ENCODE measurements at regions not wholly inside any gene's neighbourhood (a gene's known extent, or its start where the extent isn't known, plus 50 kb on each side); places are given as distances from the start of the nearest gene placed in this dataset.
"Not testable (repeated sequence)": the region's sequence is repeated elsewhere in the genome, so short reads cannot be mapped to it uniquely, and the experiment has no call there.

DNA sequence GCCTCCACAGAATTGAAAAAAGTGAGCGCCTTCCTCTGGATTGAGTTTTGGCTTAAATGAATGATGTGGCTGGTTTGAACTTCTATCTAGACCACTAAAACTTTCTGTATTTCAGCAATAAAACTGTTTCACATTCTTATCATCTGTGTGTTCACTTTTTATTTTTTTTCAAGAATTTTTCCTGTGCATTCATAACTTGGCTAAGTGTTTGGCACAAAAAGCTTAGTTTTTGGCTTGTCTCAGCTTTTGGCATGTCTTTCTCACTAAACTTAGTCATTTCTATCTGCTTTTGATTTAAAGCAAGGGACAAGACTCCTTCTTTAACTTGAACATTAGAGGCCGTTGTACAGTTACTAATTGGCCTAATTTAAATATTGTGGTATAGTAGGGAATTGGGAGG is 1015.1 kb downstream of the EPHA7 start:
- DNase-seq (ENCODE audit: low read depth) = no peak

DNA sequence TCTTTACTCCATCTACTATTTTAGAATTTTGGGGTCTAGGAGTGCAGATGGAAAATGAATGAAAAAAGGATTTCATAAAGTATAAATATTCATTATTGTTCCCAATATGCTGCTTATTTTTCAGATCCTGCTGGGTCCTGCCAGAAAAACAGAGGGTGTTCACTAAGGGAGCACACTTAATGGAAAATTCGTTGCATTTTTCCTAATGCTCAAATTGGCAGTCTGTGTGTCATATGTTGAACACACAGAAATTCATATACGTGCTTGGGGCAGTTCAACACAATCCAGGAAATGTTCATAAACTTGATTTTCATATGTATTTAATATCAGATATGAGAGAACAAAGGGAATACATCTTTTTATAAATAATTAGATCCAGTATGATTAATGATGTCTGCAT is 1019.4 kb downstream of the EPHA7 start:
- no peak for DNase-seq (ENCODE audit: low read depth)

DNA sequence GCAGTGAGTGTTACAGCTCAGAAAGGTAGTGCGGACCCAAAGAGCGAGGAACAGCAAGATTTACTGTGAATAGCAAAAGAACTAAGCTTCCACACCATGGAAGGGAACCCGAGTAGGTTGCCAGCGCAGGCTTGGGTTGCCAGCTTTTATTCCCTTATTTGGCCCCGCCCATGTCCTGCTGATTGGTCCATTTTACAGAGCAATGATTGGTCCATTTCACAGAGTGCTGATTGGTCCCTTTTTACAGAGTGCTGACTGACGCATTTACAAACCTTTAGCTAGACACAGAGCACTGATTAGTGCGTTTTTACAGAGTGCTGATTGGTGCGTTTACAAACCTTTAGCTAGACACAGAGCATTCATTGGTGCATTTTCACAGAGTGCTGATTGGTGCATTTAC is 1030.7 kb downstream of the EPHA7 start:
- not testable (repeated sequence) for DNase-seq (ENCODE audit: low read depth)

DNA sequence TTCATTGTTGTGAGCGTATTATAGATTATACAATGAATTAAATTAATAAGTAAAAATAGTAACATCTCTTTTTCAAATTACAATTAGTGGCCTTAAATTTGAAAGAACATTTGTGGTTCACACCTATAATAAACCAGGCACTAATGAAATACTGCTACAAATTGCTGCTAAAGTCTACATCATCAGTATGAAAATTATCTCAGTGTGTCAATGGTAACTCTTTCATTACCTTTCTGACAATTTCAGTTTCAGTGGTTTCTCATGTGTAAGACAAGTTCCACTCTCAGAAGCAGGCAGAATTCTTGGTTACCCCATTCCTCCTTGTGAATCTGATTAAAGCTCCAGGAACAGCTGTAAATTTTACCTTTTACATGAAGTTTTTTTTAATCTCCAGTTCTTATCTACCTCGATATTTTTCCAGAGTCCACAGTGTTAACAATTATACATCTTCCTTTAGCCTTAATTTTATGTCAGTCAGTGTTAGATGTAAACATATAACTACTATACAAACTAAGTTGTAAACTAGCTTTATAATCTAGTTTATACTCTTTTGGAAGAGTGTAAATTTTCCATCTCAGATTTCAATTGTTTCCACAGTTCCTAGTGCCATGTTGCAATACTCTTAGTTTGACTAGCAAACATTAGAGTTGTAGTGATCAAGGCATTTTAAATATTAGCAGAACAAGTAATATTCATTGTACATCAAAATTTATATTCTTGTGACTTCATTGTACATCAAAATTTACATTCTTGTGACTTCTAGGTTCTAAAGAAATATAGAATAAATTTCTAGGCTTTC is 1038.4 kb downstream of the EPHA7 start:
- no peak for DNase-seq (ENCODE audit: low read depth)

DNA sequence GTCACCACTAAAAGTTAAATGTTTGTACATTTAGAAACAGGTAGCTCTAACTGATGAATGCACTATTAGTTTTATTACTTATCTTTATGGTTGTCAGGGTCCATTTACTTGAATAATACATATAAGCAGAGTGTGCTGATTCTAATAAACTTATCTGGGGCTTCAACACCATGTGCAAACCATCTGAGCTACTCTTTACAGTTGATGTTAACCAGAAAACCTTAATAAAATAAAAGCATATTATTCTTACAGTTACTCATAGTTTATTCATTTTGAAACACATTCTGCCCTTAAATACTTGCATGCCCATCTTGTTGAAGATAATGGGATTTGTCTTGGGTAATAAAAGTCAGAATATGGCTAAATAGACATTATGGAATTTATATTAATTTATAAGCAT is 1042.2 kb downstream of the EPHA7 start:
- no peak for DNase-seq (ENCODE audit: low read depth)

DNA sequence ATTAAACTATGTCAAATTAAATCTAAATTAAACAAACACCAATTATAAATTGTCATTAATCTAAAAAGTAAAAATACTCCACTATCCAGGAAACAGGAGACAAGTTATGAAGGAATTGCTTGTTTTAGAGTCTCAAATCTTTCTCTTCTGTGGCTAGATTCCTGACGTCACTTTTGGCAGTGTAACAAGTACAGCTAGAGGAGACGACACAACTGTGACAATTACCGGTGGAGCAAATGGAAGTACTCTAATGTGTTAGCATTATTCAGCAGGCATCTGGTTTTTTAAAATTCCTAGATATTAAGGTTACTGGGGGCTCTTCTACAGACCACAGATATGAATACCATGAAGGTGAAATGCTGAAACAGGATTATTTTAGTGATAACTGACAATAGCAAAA is 1042.7 kb downstream of the EPHA7 start:
- DNase-seq (ENCODE audit: low read depth) = peak; percentile 19

DNA sequence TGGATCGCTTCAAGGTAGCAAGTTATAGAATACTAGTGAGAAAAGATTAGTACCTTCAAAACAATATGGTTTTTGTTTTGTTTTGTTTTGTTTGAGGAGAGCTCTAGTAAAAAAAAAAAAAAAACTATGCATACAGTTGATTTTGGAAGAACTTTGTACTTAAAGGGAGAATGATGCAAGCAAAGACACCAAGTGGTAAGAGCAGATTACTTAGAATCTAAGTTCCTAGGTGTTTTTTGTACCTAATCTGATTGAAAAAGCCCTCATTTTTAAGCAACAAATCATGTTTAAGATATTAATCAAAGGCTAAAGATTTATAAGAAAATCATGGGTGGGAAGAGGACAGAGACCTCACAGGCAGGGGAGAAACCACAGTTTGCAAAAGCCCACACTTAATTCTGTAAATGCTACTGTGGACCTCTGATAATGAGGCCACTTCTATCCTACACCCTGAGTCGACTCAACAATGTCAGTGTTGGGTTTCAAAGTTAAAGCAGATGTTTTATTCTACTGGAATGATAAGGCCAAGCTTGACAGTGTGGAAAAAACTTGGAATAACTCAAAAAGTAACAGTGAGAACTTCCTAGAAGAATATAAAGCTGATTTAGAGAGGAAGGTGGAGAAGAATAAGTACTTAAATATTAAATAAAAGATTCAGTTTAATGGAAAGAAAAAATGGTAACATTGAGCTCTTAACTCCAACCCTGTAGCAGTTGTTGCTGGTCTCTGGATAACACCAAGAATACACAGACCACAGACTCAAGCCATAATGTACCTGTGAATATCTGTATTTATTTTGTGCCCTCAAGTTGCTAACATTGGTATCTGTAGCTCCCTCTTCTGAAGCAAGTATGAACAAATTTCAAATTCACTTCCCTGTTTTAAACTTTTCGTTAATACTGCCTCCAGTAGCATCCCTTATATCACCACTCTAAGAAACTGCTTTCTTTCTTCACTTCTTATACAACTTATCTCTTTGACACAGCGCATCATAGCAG is 1047.8 kb downstream of the EPHA7 start:
- no peak for DNase-seq (ENCODE audit: low read depth)

DNA sequence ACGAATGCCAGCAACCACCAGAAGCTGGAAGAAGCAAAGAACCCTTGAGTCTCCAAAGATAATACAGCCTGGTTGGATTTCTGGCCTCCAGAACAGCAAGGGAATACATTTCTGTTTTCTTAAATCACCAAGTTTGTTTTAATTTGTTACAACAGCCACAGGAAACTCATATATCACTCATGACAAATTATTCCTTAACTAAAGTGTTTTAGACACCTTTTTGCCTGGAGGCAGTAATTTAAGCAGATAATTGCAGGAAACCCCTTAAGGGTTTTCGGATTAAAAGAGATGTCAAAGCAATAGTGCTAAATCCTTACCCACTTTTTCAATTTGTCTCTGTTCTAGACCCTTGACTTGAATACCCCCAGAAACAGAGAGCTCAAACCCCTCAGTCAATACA is 1050.0 kb downstream of the EPHA7 start:
- DNase-seq (ENCODE audit: low read depth) = no peak

DNA sequence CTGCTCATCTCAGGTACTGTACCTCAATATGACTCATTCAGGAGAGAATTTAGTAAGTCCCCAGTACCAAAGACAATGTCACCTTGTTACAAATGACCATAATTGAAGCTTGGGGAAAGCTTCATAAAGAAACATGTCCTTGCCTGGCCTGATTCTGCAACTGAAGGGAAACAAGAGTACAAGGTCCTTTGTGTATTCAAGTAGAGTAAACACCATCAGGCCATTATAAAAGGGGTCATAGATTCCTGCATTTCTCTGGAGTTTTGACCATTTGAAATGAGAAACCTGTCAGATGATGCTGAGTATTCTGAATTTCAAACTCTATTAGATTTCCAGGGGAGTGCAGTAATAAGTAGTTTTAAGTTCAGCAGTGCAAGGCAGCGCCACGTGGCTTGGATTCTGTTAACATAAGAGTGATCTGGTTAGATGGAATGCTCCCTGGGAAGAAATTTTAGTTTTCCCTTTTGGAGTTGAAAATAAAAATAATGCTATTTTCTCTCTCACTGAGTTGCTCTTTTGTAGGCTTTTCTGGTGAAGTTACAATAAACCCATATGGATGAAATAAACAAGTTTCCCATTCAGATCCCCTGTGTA is 1054.3 kb downstream of the EPHA7 start:
- peak; percentile 9 for DNase-seq (ENCODE audit: low read depth)

DNA sequence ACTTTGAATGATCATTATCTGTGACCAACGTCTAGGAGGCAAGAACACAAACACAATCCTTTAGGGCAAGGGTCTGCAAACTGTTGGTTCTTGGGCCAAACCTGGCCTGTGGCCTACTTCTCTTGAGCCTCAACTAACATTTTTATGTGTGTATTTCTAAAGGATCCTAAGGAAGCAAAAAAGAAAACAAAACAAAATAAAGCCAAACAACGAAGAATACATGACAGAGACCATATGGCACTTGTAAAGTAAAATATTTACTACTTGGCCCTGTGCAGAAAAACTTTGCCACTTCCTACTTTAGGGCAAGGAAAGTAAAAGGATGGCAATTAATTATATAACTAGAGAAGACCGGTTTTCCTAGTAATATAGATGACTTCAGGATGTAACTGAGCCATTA is 1056.2 kb downstream of the EPHA7 start:
- DNase-seq (ENCODE audit: low read depth) = no peak

DNA sequence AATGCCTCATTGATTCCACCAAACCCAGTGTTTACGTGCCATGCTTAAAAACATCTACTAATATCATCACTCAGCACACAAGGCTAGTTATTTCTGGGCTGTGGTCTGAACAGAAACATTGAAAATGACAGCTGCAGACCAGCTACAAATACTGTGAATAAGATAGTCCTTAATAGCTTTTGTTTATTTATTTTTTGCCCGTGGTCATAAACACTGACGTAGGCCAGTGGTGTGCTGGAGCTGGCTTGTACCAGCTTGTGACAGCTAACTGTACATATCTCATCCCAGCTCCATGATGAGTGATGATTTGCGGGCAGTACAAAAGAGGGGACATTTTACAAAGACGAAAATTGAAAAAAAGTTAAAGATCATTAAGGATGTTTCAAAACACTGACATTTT is 1057.0 kb downstream of the EPHA7 start:
- peak; percentile 76 for DNase-seq (ENCODE audit: low read depth)

DNA sequence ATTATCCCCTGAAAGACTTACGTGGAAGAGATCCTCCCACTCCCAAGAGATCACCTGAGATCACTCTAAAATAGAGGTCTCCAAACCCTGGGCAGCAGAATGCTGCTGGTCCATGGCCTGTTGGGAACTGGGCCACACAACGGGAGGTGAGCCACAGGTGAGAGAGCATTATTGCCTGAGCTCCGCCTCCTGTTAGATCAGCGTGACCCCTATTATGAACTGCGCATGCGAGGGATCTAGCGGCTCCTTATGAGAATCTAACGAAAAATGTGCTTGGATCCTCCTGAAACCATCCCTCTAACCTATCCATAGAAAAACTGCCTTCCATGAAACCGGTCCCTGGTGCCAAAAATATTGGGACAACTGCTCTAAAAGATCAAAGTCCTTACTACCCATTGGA is 1057.4 kb downstream of the EPHA7 start:
- no peak for DNase-seq (ENCODE audit: low read depth)

DNA sequence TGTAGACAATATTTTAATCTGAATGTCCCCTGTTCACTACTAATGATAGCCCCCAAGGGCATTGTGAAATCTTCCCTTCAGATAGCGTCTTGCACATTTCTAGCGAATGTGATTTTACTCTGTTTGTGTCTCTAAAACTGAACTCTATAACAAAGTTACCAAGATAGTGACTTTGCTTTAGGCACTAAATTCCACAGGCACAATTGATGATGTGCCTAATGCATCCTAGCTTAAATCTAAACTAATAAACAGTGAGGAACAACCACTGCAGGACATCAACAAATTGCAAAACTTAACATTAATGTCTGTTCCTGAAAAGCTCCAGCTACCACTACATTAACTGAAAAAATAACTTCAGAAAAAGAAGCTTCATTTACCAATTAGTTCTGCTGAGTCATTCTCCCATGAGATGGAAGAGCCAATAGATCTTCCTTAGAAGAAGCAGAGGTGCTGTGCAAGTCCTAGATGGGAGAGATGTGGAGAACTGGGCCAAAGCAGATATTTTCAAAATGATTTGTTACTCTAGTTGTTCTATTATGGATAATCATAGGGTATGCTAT is 1065.0 kb downstream of the EPHA7 start:
- peak; percentile 6 for DNase-seq (ENCODE audit: low read depth)

DNA sequence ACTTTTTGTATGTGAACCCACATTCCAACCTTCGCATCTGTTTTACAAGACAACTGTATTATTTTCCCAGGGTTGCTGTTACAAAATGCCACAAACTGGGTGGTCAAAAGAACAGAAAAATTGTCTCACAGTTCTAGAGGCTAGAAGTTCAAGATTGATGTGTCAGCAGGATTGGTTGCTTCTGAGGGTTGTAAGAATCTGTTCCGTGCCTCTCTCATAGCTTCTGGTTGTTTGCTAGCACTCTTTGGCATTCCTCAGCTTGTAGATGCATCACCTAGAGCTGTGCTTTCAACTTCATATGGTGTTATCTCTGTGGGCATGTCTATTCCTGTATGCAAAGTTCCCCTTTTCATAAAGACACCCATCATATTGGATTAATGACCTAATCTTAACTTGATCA is 1067.2 kb downstream of the EPHA7 start:
- DNase-seq (ENCODE audit: low read depth) = no peak

DNA sequence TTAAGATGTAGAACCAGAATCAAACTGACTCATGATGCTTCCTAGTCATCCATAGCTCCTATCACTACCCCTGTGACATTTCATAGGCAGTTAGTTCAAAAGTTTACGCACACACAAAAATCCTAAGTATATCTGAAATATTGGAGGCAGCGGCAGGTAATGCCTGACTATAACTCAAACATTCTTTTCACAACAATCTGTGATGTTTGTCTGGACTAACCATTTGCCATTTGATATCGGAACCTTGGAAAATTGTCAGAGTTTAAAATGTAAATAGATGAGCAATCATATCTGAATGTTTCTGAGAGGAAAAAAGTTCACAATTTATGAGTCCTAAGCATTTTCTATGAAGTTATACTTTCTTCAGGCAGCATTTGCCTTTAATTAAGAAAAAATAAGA is 1078.2 kb downstream of the EPHA7 start:
- DNase-seq (ENCODE audit: low read depth) = peak; percentile 23

DNA sequence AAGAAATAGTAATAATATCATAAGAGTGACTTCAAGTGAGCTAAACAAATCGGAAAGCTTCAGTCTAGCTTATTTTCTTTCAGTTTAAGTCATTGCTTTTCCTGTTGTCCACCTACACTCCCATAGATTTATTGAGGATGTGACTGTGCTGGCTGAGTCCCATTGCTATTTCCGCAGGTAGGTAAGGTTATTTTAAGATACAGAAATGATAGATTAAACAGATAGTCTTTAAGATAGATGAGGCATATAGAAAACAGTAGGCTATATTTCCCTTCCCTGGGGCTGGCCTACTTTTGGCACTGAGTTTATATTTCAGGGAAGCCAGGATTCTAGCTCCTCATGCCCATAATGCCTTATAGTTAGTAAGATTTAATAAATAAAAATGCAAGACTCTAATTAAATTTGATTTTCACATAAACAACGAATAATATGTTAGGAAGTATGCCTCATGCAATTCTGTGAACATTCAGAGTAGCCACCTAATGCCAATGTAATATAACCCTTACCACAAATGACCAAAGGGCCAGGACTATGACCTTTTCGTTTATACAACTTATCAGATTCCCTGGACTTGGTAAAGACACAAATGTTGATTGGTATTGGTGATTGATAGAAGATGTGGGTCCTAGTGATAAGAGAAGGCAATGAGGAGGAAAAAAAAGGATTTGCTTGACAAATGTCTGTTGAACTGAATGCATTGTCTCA is 1079.3 kb downstream of the EPHA7 start:
- DNase-seq (ENCODE audit: low read depth) = peak; percentile 31

DNA sequence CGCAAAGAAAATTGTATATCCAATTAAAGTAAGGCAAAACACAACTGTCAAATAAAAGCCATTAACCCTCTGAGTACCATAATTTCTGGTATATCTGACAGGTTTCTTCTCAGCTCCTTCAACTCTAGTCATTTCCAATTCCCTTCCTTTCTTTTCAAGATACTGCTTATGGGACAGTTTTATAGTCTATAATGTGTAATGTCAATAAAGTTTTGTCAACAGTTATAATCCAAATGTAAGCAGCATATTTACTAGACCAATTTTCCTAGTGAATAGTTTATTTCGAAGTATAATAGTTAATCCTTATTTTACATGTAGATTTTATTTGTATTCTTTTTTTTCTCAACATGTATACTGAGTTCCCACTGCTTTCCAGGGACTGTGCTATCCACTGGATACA is 1081.8 kb downstream of the EPHA7 start:
- DNase-seq (ENCODE audit: low read depth) = no peak

DNA sequence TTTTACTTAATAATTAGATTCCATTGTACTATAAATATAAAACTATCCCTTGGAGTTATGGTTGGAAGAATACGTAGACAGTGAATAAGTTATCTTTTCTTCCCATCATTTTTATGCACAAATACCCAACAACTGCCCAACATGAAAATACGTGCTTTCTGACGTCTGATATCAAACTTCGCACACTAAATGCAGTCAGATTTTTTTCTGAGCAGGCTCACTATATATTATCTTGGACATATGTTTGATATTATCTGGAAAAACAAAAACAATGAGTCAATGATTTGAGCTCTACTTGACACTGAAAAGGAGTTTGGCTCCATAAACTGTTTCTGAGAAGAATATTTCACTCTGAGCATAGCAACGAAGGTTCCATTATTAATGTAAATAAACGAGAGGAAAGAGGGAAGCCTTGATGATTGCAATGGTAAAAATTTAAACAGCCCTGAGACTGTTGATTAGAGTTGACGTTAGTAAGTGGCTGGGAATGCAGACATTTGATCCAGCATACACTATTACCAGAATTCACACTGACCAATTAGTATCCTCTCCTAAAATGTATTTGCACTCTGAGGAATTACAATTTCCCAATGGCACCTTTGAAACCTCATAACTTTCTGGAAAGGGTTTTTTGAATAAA is 1090.0 kb downstream of the EPHA7 start:
- no peak for DNase-seq (ENCODE audit: low read depth)

DNA sequence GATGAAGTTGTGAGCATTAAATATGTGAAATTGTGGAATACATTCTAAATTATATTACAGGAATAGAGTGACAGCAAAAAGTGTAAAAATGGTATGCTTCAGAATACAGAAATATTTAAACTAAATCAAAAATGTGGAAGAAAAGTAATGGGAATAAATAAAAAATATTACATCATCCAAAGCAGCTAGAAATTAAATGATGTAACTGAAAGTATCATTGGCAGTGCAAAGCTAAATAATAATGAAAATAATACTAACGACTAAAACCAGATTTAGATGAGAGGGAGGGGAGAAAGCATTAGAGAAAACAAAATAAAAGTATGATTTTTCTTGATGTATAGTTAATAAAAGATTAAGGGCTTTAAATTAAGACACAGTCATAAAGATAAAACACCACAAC is 1104.0 kb downstream of the EPHA7 start:
- no peak for DNase-seq (ENCODE audit: low read depth)

DNA sequence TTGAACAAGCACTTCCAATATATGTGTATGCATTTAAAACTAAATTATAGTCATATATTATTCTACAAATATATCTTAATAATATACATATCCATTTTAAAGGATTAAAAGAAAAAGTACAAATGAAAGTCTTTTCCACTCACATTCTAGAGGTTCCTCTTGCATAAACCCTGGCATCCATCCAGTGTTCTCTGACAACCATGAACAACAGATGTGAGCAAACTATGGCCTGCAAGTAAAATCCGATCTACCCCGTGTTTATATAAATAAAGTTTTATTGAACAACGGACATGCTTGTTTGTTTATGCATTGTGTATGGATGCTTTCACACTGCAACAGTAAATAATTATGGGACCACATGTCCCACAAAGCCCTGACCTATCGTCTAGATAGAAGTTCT is 1122.3 kb downstream of the EPHA7 start:
- DNase-seq (ENCODE audit: low read depth) = peak; percentile 57

DNA sequence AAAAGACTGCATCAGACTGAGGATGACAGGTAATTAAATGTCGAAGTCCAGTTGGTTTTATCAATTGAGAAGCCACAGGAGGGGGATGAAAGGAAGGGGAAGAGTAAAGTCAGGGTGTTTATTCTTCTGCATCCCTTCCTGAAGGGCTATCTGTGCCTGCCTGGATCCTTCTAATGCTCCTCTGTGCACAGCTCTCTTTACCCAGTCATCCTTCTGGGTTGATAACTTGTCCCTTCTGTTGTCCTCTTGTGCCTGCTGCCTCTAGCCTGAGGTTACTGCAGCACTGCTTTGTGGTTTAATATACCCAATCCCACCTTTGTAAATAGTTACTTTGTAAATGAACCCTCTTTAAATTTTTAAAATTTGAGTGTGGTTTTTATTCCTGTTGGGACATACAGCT is 1127.3 kb downstream of the EPHA7 start:
- DNase-seq (ENCODE audit: low read depth) = no peak
